ENCODE measurements at regions not wholly inside any gene's neighbourhood (a gene's known extent, or its start where the extent isn't known, plus 50 kb on each side); places are given as distances from the start of the nearest gene placed in this dataset.

GRCh38 chr13:29664591-29664990 is 69.1 kb upstream of the SLC7A1 start:
- no peak for DNase-seq (ENCODE audit: extremely low read depth, low read depth, low spot score)

DNA sequence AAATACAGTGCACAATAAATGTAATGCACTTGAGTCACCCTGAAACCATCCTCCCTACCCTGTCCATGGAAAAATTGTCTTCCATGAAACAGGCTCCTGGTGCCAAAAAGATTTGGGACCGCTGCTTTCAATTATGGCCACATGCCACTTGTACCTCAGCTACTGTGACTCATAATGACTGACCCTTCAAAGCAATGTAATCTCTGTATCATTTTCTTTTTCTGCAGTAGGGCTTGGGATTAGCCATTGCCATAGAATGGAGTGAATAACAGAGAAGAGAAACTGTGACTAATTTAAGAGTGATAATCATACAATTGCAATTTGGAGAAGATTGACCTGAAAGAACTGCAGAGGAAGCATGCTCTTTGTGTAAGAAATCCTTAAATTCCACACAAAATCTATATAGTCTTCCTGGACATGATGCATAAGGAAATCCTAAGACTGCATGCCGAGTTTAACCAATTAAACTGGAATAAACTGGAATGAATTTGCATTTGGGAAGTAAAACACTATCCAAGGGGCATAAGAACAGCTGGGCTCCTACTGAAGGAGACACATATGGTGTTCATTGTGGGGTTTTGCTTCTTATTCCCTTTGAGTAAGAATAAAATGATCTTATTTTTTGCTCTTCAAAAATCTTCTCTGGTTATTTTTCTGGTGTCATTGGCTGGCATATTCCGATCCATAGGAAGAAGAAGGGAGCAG is 59.5 kb upstream of the SLC7A1 start:
- no peak for DNase-seq (ENCODE audit: extremely low read depth, low read depth, low spot score)

- DNase-seq (ENCODE audit: extremely low read depth, low read depth, low spot score): no peak
Measured at GRCh38 chr13:29654384-29654783, 58.9 kb upstream of the SLC7A1 start.

DNA sequence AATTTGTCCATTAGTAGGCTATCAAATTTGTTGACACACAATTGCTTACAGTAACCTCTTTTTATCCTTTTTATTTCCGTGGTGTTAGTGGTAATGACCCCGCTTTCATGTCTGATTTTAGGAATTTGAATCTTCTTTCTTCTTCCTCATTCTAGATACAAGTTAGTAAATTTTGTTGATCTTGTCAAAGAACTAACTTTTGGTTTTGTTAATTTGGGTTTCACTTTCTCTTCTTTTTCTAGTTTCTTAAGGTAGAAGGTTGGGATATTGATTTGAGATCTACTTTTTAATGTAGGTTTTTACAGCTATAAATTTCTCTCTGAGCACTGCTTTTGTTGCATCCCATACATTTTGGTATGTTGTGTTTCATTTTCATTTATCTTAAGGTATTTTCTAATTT is 53.3 kb upstream of the SLC7A1 start:
- no peak for DNase-seq (ENCODE audit: extremely low read depth, low read depth, low spot score)

All from glomerular endothelial cell (primary cell).